PC-9 (cell line): ENCODE measurements at regions not wholly inside any gene's neighbourhood (a gene's known extent, or its start where the extent isn't known, plus 50 kb on each side); places are given as distances from the start of the nearest gene placed in this dataset.
A peak's percentile ranks its signal among the peaks of the same experiment; 100 is the strongest.
"Not testable (repeated sequence)": the region's sequence is repeated elsewhere in the genome, so short reads cannot be mapped to it uniquely, and the experiment has no call there.

ENCODE experiments used
- BruUV-seq: library from RNA; stranded (reverse); fragments of 400-500 nt; replicated peaks from 2 replicates; lab custom pipeline; 2021; lab: Mats Ljungman, UMichigan
- CTCF ChIA-PET: fragments of 300-600 bp; sonication (Branson Sonifier 250); formaldehyde crosslinking; loops from one replicate; lab custom pipeline; 2022; ENCODE audit warnings: antibody characterized with exemption; lab: Charles Lee
- POLR2A ChIA-PET: fragments of 300-600 bp; sonication (Branson Sonifier 250); formaldehyde crosslinking; loops from one replicate; lab custom pipeline; 2022; ENCODE audit warnings: antibody characterized with exemption; ENCODE audit not compliant: unreplicated experiment; lab: Charles Lee
- DNase-seq, 2 experiments: peaks; one replicate each; pipeline versions ENCODE4 v3.0.0 to v3.0.0-alpha.2; 2015 to 2022; ENCODE audit warnings: mixed read lengths in 1 of 2
- H2AFZ ChIP-seq: fragments of 200-600 bp; sonication (generic); 2 replicates; pipeline ENCODE4 v1.8.1; 2017; ENCODE audit warnings: antibody characterized with exemption
- H3F3A ChIP-seq: fragments of 200-600 bp; sonication (generic); 2 replicates; pipeline ENCODE4 v1.8.1; 2017; ENCODE audit warnings: antibody characterized with exemption, mild to moderate bottlenecking, low read depth; ENCODE audit not compliant: insufficient read depth
- H3K27ac ChIP-seq: fragments of 200-600 bp; sonication (generic); 2 replicates; pipeline ENCODE4 v1.6.1; 2016; ENCODE audit warnings: mixed run types
- H3K27me3 ChIP-seq: fragments of 200-600 bp; sonication (generic); 2 replicates; pipeline ENCODE4 v1.6.1; 2016; ENCODE audit warnings: low read depth, mixed run types; ENCODE audit not compliant: insufficient read depth
- H3K36me3 ChIP-seq: fragments of 200-600 bp; sonication (generic); 2 replicates; pipeline ENCODE4 v1.6.1; 2016; ENCODE audit warnings: low read depth, mixed run types
- H3K4me1 ChIP-seq: fragments of 200-600 bp; sonication (generic); replicated peaks from 2 replicates; pipeline ENCODE4 v1.6.1; 2016; ENCODE audit warnings: mixed run types; ENCODE audit not compliant: insufficient read depth
- H3K4me2 ChIP-seq: fragments of 200-600 bp; sonication (generic); 2 replicates; pipeline ENCODE4 v1.6.1; 2017; ENCODE audit warnings: mixed run types
- H3K4me3 ChIP-seq: fragments of 200-600 bp; sonication (generic); 2 replicates; pipeline ENCODE4 v1.6.1; 2016; ENCODE audit warnings: mixed run types
- H3K79me2 ChIP-seq: fragments of 200-600 bp; sonication (generic); 2 replicates; pipeline ENCODE4 v1.6.1; 2017; ENCODE audit warnings: low read depth, mixed run types
- H3K9me2 ChIP-seq: fragments of 200-600 bp; sonication (generic); 2 replicates; pipeline ENCODE4 v1.8.1; 2017; ENCODE audit warnings: mild to moderate bottlenecking; ENCODE audit not compliant: insufficient read depth
- H3K9me3 ChIP-seq: fragments of 200-600 bp; sonication (generic); 2 replicates; pipeline ENCODE4 v1.8.1; 2016; ENCODE audit warnings: low read depth; ENCODE audit not compliant: insufficient read depth
- H4K20me1 ChIP-seq: fragments of 200-600 bp; sonication (generic); 2 replicates; pipeline ENCODE4 v1.8.1; 2017; ENCODE audit not compliant: insufficient read depth
- EZH2 ChIP-seq: fragments of 200-600 bp; sonication (generic); IDR thresholded peaks from 2 replicates; pipeline ENCODE4 v1.8.0; 2017; ENCODE audit warnings: antibody characterized with exemption, low read depth
- intact Hi-C: fragments of 100-400 bp; cut with micrococcal nuclease; formaldehyde crosslinking; loops from one replicate; pipeline ENCODE4 v1.10.0; 2022; ENCODE audit not compliant: unreplicated experiment
- TF ChIP-seq, protein P1 (sequence below): fragments of 200-600 bp; sonication (generic); conservative IDR thresholded peaks from 2 replicates; pipeline ENCODE4 v1.6.1; 2017; ENCODE audit warnings: mixed run types, antibody characterized with exemption, mild to moderate bottlenecking, moderate library complexity

DNA sequence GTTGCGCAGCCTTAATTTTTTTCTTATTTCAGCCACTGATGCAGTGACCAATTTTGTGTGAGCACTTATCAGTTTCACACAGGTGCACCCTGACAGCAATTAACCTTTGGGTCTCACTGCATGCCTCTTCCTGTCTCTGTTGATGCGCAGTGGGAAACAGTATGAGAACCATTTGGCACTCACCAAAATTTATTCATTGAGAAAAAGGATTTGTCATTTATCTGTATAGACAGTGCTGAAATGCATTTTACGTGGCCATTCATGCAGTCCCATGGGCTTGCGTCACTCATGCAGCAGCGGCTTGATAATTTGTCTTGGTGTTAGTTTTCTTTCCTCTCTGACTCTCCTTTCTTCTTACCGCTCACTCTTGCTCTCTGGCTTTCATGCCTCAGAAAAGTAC lies 157.5 kb downstream of the C12orf75 start:
- CTCF ChIA-PET: no interaction called here

DNA sequence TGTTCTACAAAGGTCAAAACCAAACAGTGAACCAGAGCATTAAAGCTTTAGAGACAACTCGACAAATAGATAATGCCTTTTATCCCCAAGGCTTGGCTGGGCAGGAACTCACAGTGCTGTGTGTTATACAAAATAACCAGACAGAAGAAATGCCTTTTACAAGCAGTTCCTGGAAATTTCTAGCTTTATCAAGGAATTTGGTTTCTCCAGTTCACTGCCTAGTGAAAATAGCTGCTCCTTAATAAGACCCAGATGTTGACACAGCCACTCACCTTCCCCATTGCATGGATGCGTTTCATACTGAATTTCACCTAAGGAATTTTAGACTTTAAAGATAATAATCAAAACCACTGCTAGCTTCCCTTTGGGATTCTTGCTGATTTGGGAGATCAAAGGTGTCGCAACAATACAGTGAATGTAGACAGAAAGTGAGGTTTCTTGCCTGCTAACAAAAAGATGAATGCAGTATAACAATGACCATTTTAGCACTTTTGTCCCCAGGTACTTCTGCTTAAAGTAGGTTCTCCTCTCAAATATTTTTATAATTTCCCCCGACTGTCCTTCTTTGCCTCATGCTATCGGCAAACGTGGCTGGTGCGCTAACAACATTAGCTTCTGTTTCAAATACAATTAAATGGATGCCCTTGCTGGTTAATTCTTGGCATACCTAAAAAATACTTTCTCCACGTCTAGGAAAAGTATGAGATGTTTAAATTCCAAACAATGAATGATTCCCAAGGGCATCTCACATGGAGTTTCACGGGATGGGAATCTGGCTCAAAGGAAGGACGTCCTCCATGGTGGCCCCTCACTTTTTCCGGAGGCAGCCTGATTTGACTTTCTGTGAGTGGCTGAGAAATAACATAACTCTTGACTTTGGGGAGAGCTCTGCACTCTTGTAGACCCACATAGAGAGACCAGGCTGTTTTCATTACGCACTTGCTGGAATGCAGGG lies 162.4 kb downstream of the C12orf75 start:
- intact Hi-C loops: no loop called here
- TF ChIP-seq EZH2: no peak
- TF ChIP-seq, protein P1, sequence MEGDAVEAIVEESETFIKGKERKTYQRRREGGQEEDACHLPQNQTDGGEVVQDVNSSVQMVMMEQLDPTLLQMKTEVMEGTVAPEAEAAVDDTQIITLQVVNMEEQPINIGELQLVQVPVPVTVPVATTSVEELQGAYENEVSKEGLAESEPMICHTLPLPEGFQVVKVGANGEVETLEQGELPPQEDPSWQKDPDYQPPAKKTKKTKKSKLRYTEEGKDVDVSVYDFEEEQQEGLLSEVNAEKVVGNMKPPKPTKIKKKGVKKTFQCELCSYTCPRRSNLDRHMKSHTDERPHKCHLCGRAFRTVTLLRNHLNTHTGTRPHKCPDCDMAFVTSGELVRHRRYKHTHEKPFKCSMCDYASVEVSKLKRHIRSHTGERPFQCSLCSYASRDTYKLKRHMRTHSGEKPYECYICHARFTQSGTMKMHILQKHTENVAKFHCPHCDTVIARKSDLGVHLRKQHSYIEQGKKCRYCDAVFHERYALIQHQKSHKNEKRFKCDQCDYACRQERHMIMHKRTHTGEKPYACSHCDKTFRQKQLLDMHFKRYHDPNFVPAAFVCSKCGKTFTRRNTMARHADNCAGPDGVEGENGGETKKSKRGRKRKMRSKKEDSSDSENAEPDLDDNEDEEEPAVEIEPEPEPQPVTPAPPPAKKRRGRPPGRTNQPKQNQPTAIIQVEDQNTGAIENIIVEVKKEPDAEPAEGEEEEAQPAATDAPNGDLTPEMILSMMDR: no peak
- Histone ChIP-seq H3K27ac (no peak overlapping the region), H3K4me1 (no peaks in the 10 kb centered on the region), H3F3A (peaks cover 12% of the 10 kb centered on the region; the same call in 1 of the 2 replicates), H3K9me3 (no peaks in the 10 kb centered on the region), H2AFZ (no peak overlapping the region), H3K27me3 (no peaks in the 10 kb centered on the region), H3K79me2 (no peaks in the 10 kb centered on the region), H4K20me1 (no peaks in the 10 kb centered on the region), H3K36me3 (no peaks in the 10 kb centered on the region), H3K4me3 (no peak overlapping the region), H3K4me2 (no peak overlapping the region), H3K9me2 (no peaks in the 10 kb centered on the region)
- CTCF ChIA-PET: no interaction called here
- BruUV-seq: no TSS peak
- POLR2A ChIA-PET: no interaction called here
- peak in 1 of 2 experiments; percentile 58 for DNase-seq

More for the DNA sequence above, 157.5 kb downstream of the C12orf75 start:
- H3K9me2 ChIP-seq: no peaks in the 10 kb centered on the region; the same call in 1 of the 2 replicates
- TF ChIP-seq, protein P1: no peak
- no peak for TF ChIP-seq EZH2
- no peak overlapping the region for H3K27ac ChIP-seq
- POLR2A ChIA-PET: no interaction called here
- no peaks in the 10 kb centered on the region for H3K9me3 ChIP-seq
- BruUV-seq: no TSS peak
- no peaks in the 10 kb centered on the region for H3K27me3 ChIP-seq
- no peaks in the 10 kb centered on the region for H3K79me2 ChIP-seq
- no peak overlapping the region for H3K4me2 ChIP-seq
- H3K36me3 ChIP-seq: no peaks in the 10 kb centered on the region
- no peak for DNase-seq
- H3K4me3 ChIP-seq: no peak overlapping the region
- intact Hi-C loops: no loop called here
- H2AFZ ChIP-seq: no peak overlapping the region
- peaks cover 17% of the 10 kb centered on the region; the same call in 1 of the 2 replicates for H3F3A ChIP-seq
- H4K20me1 ChIP-seq: no peaks in the 10 kb centered on the region
- peaks cover 16% of the 10 kb centered on the region for H3K4me1 ChIP-seq

DNA sequence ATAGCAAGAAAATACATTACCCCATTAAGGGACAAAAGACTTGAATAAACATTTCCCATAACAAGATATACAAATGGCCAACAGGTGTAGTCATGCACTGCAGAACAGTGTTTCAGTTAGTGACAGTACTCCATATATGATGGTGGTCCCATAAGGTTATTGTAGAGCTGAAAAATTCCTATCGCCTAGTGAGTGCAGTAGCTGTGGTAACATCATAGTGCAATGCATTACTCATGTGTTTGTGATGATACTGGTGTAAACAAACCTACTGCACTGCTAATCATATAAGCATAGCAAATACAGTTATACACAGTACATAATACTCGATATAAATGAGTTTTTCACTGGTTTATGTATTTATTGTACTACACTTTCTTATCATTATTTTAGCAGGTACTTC lies 168.7 kb downstream of the C12orf75 start:
- Histone ChIP-seq H3K4me2 (no peak overlapping the region), H3K79me2 (no peaks in the 10 kb centered on the region), H3K4me3 (no peak overlapping the region), H3K9me2 (no peaks in the 10 kb centered on the region), H3K9me3 (0 out of 2 replicates have a peak, but pooled peaks cover 3% of the 10 kb centered on the region), H3K27me3 (no peaks in the 10 kb centered on the region), H3K36me3 (no peaks in the 10 kb centered on the region), H3K27ac (no peak overlapping the region), H3K4me1 (no peaks in the 10 kb centered on the region), H4K20me1 (no peaks in the 10 kb centered on the region), H3F3A (no peaks in the 10 kb centered on the region), H2AFZ (no peak overlapping the region)
- ChIA-PET POLR2A (no interaction called here), CTCF (no interaction called here)
- intact Hi-C loops: no loop called here
- TF ChIP-seq EZH2: no peak
- TF ChIP-seq, protein P1: no peak
- BruUV-seq: no TSS peak
- DNase-seq: no peak

DNA sequence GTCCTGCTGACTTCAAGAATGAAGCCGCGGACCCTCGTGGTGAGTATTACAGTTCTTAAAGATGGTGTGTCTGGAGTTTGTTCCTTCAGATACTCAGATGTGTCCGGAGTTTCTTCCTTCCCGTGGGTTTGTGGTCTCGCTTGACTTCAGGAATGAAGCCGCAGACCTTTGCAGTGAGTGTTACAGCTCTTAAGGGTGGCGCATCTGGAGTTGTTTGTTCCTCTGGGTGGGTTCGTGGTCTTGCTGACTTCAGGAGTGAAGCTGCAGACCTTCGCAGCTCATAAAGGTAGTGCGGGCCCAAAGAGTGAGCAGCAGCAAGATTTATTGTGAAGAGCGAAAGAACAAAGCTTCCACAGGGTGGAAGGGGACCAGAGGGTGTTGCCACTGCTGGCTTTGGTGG lies 170.2 kb downstream of the C12orf75 start:
- H3F3A ChIP-seq, H2AFZ ChIP-seq, H3K4me1 ChIP-seq, CTCF ChIA-PET, H3K4me3 ChIP-seq, H3K27ac ChIP-seq, H3K36me3 ChIP-seq, H3K9me2 ChIP-seq, intact Hi-C loops, DNase-seq, H3K79me2 ChIP-seq, H3K9me3 ChIP-seq, H4K20me1 ChIP-seq, H3K27me3 ChIP-seq, POLR2A ChIA-PET, BruUV-seq, H3K4me2 ChIP-seq: not testable (repeated sequence)
